Neural cell (in vitro differentiated cells): ENCODE measurements at regions not wholly inside any gene's neighbourhood (a gene's known extent, or its start where the extent isn't known, plus 50 kb on each side); places are given as distances from the start of the nearest gene placed in this dataset.

Experiments used
- H2AFZ ChIP-seq: fragments of 200-600, 300-800 bp; sonication (generic), shearing (Covaris generic); 2 replicates; pipeline ENCODE4 v1.6.0; 2014; ENCODE audit warnings: low read depth, mild to moderate bottlenecking, antibody characterized with exemption, low read length, moderate library complexity
- H3F3A ChIP-seq: fragments of 200-600 bp; shearing (Covaris generic); 2 replicates; pipeline ENCODE4 v1.6.1; 2016; ENCODE audit warnings: mild to moderate bottlenecking, moderate library complexity, mixed read lengths, antibody characterized with exemption, low read length; ENCODE audit not compliant: insufficient read depth, poor library complexity, severe bottlenecking
- H3K27ac ChIP-seq: fragments of 200-600, 300-800 bp; sonication (generic), shearing (Covaris generic); 2 replicates; pipeline ENCODE4 v1.5.1; 2014; ENCODE audit warnings: mild to moderate bottlenecking, low read length, moderate library complexity
- H3K27me3 ChIP-seq: fragments of 300-800, 200-600 bp; sonication (generic), shearing (Covaris generic); 2 replicates; pipeline ENCODE4 v1.6.0; 2014; ENCODE audit warnings: mild to moderate bottlenecking, low read depth, low read length, moderate library complexity; ENCODE audit not compliant: insufficient read depth
- H3K36me3 ChIP-seq: fragments of 300-800, 200-600 bp; sonication (generic), shearing (Covaris generic); 2 replicates; pipeline ENCODE4 v1.5.1; 2014; ENCODE audit warnings: mild to moderate bottlenecking, antibody characterized with exemption, low read length, moderate library complexity; ENCODE audit not compliant: insufficient read depth
- H3K4me2 ChIP-seq: fragments of 300-800, 200-600 bp; sonication (generic), shearing (Covaris generic); 2 replicates; pipeline ENCODE4 v1.6.0; 2014; ENCODE audit warnings: mild to moderate bottlenecking, low read length
- H3K4me3 ChIP-seq: fragments of 300-800, 200-600 bp; sonication (generic), shearing (Covaris generic); 2 replicates; pipeline ENCODE4 v1.5.1; 2014; ENCODE audit warnings: mild to moderate bottlenecking, low read length, moderate library complexity
- H3K79me2 ChIP-seq: fragments of 200-600 bp; shearing (Covaris generic); replicated peaks from 2 replicates; pipeline ENCODE4 v1.6.0; 2014; ENCODE audit warnings: mild to moderate bottlenecking, low read length, moderate library complexity; ENCODE audit not compliant: insufficient read depth
- H3K9ac ChIP-seq: fragments of 300-800, 200-600 bp; sonication (generic), shearing (Covaris generic); 2 replicates; pipeline ENCODE4 v1.6.1; 2016; ENCODE audit warnings: mild to moderate bottlenecking, low read length, mixed read lengths
- H3K9me2 ChIP-seq: fragments of 200-600 bp; shearing (Covaris generic); 2 replicates; pipeline ENCODE4 v1.6.1; 2016; ENCODE audit warnings: mild to moderate bottlenecking, low read length, mixed read lengths; ENCODE audit not compliant: insufficient read depth
- H3K9me3 ChIP-seq: fragments of 200-600, 300-800 bp; sonication (generic), shearing (Covaris generic); 2 replicates; pipeline ENCODE4 v1.6.1; 2016; ENCODE audit warnings: mild to moderate bottlenecking, mixed run types, low read length, moderate library complexity, mixed read lengths
- H4K20me1 ChIP-seq: fragments of 200-600 bp; shearing (Covaris generic); 2 replicates; pipeline ENCODE4 v1.6.1; 2016; ENCODE audit warnings: mild to moderate bottlenecking, mixed run types; ENCODE audit not compliant: insufficient read depth
- CTCF ChIP-seq: fragments of 450-650 bp; IDR thresholded peaks from 2 replicates; pipeline ENCODE4 v1.5.1; 2014; ENCODE audit warnings: antibody characterized with exemption, mild to moderate bottlenecking, moderate library complexity; ENCODE audit not compliant: poor library complexity, severe bottlenecking
- EP300 ChIP-seq: fragments of 450-650 bp; conservative IDR thresholded peaks from 2 replicates; pipeline ENCODE4 v1.6.1; 2014; ENCODE audit warnings: antibody characterized with exemption, mild to moderate bottlenecking, moderate library complexity; ENCODE audit not compliant: poor library complexity, severe bottlenecking
- EZH2 ChIP-seq: fragments of 200-600, 300-800 bp; shearing (Covaris generic), sonication (generic); IDR thresholded peaks from 2 replicates; pipeline ENCODE4 v1.6.1; 2014; ENCODE audit warnings: antibody characterized with exemption, low read length, borderline replicate concordance, mild to moderate bottlenecking; ENCODE audit not compliant: insufficient read depth, poor library complexity, severe bottlenecking
- MXI1 ChIP-seq: fragments of 450-650 bp; conservative IDR thresholded peaks from 2 replicates; pipeline ENCODE4 v1.6.1; 2014; ENCODE audit warnings: antibody characterized with exemption, mild to moderate bottlenecking; ENCODE audit not compliant: poor library complexity, severe bottlenecking
- POLR2AphosphoS5 ChIP-seq: IDR thresholded peaks from 2 replicates; pipeline ENCODE4 v1.6.1; 2012
- RAD21 ChIP-seq: fragments of 450-650 bp; conservative IDR thresholded peaks from 2 replicates; pipeline ENCODE4 v1.6.1; 2014; ENCODE audit warnings: antibody characterized with exemption, mild to moderate bottlenecking, moderate library complexity
- REST ChIP-seq: IDR thresholded peaks from 2 replicates; pipeline ENCODE4 v1.6.1; 2012; ENCODE audit warnings: borderline replicate concordance
- SMC3 ChIP-seq: fragments of 450-650 bp; conservative IDR thresholded peaks from 2 replicates; pipeline ENCODE4 v1.6.1; 2014; ENCODE audit warnings: antibody characterized with exemption, mild to moderate bottlenecking, moderate library complexity; ENCODE audit not compliant: poor library complexity
- TAF1 ChIP-seq: IDR thresholded peaks from 2 replicates; pipeline ENCODE4 v1.6.1; 2012; ENCODE audit warnings: low read depth

- H3F3A ChIP-seq: no peaks in the 10 kb centered on the region
- no peaks in the 10 kb centered on the region for H3K79me2 ChIP-seq
- no peak overlapping the region for H3K9ac ChIP-seq
- no peaks in the 10 kb centered on the region for H3K9me2 ChIP-seq
- H3K4me2 ChIP-seq: no peak overlapping the region
- H3K36me3 ChIP-seq: no peaks in the 10 kb centered on the region
- H3K27ac ChIP-seq: no peak overlapping the region
- H3K9me3 ChIP-seq: no peaks in the 10 kb centered on the region
- no peak overlapping the region for H2AFZ ChIP-seq
- no peaks in the 10 kb centered on the region for H3K27me3 ChIP-seq
- H4K20me1 ChIP-seq: no peaks in the 10 kb centered on the region
- H3K4me3 ChIP-seq: no peak overlapping the region
- TF ChIP-seq REST (no peak), POLR2AphosphoS5 (no peak), EZH2 (no peak), TAF1 (no peak), MXI1 (no peak), CTCF (no peak), EP300 (no peak), SMC3 (no peak)
Observed at GRCh38 chr2:100674666-100675065, 111.9 kb downstream of the PDCL3 start.

- TF ChIP-seq SMC3: no peak
- TF ChIP-seq POLR2AphosphoS5: no peak
- no peaks in the 10 kb centered on the region for H4K20me1 ChIP-seq
- H3K36me3 ChIP-seq: no peaks in the 10 kb centered on the region
- no peaks in the 10 kb centered on the region for H3K9me2 ChIP-seq
- H3K9ac ChIP-seq: no peak overlapping the region
- H3K27ac ChIP-seq: no peak overlapping the region
- no peaks in the 10 kb centered on the region for H3F3A ChIP-seq
- no peaks in the 10 kb centered on the region for H3K79me2 ChIP-seq
- no peak overlapping the region for H2AFZ ChIP-seq
- no peaks in the 10 kb centered on the region for H3K9me3 ChIP-seq
- H3K4me3 ChIP-seq: no peak overlapping the region
- no peak overlapping the region for H3K4me2 ChIP-seq
- H3K27me3 ChIP-seq: no peaks in the 10 kb centered on the region
Observed at GRCh38 chr2:100675373-100675772, 112.6 kb downstream of the PDCL3 start.

- Histone ChIP-seq H3K4me3 (no peak overlapping the region), H2AFZ (no peak overlapping the region), H3K27ac (no peak overlapping the region)
Observed at GRCh38 chr2:100675855-100676254, 113.1 kb downstream of the PDCL3 start.

More at GRCh38 chr2:100675855-100676254, 113.1 kb downstream of the PDCL3 start:
- TF ChIP-seq CTCF: no peak
- TF ChIP-seq RAD21: no peak
- no peak for TF ChIP-seq EZH2
- no peak for TF ChIP-seq TAF1
- TF ChIP-seq REST: no peak
- no peak for TF ChIP-seq EP300
- TF ChIP-seq POLR2AphosphoS5: no peak
- no peak for TF ChIP-seq MXI1
- TF ChIP-seq SMC3: no peak
- Histone ChIP-seq H3K36me3 (no peaks in the 10 kb centered on the region), H3K79me2 (no peaks in the 10 kb centered on the region), H3F3A (no peaks in the 10 kb centered on the region), H3K27me3 (no peaks in the 10 kb centered on the region), H3K9me2 (no peaks in the 10 kb centered on the region), H4K20me1 (no peaks in the 10 kb centered on the region), H3K9me3 (no peaks in the 10 kb centered on the region), H3K9ac (no peak overlapping the region), H3K4me2 (no peak overlapping the region)
